ENCODE measurements at regions not wholly inside any gene's neighbourhood (a gene's known extent, or its start where the extent isn't known, plus 50 kb on each side); places are given as distances from the start of the nearest gene placed in this dataset.

DNA sequence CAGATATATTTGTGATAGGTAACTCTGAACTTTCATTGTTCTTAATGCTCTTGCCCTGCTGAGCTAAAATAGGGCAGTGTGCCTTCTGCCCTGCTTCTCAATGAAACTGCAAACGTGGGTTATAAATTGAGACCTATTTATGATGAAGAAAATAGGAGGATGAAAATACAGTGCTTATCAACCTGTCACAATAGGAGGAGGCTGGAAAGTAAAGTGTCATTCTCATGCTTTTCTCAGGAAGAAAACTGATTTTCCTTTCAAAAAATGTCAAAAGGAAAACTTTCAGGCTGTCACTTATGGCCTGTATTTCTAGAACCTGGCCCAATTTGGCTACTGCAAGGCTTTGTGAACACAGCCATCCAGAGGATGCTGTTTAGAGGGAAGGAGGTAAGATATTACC lies 130.3 kb upstream of the TUSC1 start:
- TF ChIP-seq, protein P1, sequence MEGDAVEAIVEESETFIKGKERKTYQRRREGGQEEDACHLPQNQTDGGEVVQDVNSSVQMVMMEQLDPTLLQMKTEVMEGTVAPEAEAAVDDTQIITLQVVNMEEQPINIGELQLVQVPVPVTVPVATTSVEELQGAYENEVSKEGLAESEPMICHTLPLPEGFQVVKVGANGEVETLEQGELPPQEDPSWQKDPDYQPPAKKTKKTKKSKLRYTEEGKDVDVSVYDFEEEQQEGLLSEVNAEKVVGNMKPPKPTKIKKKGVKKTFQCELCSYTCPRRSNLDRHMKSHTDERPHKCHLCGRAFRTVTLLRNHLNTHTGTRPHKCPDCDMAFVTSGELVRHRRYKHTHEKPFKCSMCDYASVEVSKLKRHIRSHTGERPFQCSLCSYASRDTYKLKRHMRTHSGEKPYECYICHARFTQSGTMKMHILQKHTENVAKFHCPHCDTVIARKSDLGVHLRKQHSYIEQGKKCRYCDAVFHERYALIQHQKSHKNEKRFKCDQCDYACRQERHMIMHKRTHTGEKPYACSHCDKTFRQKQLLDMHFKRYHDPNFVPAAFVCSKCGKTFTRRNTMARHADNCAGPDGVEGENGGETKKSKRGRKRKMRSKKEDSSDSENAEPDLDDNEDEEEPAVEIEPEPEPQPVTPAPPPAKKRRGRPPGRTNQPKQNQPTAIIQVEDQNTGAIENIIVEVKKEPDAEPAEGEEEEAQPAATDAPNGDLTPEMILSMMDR (IDR thresholded peaks at IDR 0.05; ENCODE audit: low read length), result no peak
- TF ChIP-seq EZH2 (IDR thresholded peaks at IDR 0.05; ENCODE audit: borderline replicate concordance, low read length), result no peak
